ENCODE measurements at regions not wholly inside any gene's neighbourhood (a gene's known extent, or its start where the extent isn't known, plus 50 kb on each side); places are given as distances from the start of the nearest gene placed in this dataset.
A peak's percentile ranks its signal among the peaks of the same experiment; 100 is the strongest.

DNA sequence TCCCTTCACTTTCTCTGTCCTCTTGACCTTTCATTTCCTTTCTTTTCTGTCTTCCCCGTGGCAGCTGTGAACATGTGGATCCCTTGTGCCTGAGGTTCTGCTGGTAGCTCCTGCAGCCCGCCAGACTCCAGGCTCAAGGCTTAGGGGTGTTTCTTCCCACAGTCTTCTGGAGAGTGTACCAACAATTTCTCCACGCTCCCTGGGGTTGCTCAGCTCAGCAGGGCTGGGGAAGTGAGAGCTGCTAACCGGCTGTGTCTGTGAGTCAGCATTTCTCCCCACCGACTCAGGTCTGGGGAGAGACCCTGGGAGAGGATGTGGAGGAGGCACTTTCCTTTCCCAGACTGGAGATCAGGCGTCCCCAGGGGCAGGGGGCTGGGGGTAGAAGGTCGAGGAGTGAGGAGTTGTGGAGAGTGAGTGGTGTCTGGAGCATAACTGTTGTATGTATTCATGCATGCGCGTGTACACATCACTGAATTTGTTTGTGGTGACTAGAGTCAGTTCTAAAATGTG is 193.6 kb downstream of the KCNRG start:
- DNase-seq = peak; percentile 21
- TF ChIP-seq EP300 (IDR thresholded peaks at IDR 0.05; ENCODE audit: low read depth) (no peak), POLR2AphosphoS5 (IDR thresholded peaks at IDR 0.05) (no peak), CTCF (IDR thresholded peaks at IDR 0.05) (no peak), POLR2A (IDR thresholded peaks at IDR 0.05) (no peak)
- Histone ChIP-seq H3K27me3 (no peaks in the 10 kb centered on the region), H3K36me3 (no peaks in the 10 kb centered on the region), H3K27ac (peak overlapping the region in 1 of 4 donors; percentile 21), H3K4me3 (no peak overlapping the region), H3K9me3 (peaks cover 0 to 11% of the 10 kb centered on the region in 2 donors), H3K4me1 (no peaks in the 10 kb centered on the region)
- in situ Hi-C loops (cut with MboI; ENCODE audit: low pct_ligation_motif_present in 1 of 4, low pct_unique_long_range_greater_than_20kb in 1 of 4, low sequenced_read_pairs in 3 of 4) (no loop called here), intact Hi-C loops (cut with DNase I; ENCODE audit: low total_unique reads) (no loop called here)
- WGBS, 2 donors (ENCODE audit: low coverage in 1 of 2) = 45 to 53% methylated on average over 6 to 9 of the region's 9 CpGs

DNA sequence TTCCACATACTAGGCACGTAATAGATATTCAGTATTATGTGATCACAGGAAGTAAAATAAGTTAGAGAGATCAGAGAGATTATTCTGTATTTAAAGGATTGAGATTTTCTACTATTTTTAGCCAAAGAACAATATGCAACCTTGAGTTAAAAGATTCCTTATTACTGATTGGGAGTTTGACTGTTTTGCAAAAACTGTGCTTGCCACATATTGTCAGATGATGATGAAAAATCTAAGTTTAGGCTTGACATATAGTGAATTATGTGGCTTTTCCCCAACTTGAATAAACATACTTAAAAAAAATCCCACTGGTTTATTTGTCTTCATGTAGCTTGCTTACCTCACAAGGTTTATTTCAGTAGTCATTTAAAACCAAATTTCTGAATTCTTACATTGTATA is 194.4 kb downstream of the KCNRG start:
- Histone ChIP-seq H3K27ac (no peak overlapping the region), H3K9me3 (peaks cover 0 to 11% of the 10 kb centered on the region in 2 donors), H3K4me1 (no peaks in the 10 kb centered on the region), H3K36me3 (no peaks in the 10 kb centered on the region), H3K4me3 (no peak overlapping the region), H3K27me3 (no peaks in the 10 kb centered on the region)
- TF ChIP-seq EP300 (IDR thresholded peaks at IDR 0.05; ENCODE audit: low read depth) (no peak), POLR2AphosphoS5 (IDR thresholded peaks at IDR 0.05) (no peak), CTCF (IDR thresholded peaks at IDR 0.05) (no peak), POLR2A (IDR thresholded peaks at IDR 0.05) (no peak)
- in situ Hi-C loops (cut with MboI; ENCODE audit: low pct_ligation_motif_present in 1 of 4, low pct_unique_long_range_greater_than_20kb in 1 of 4, low sequenced_read_pairs in 3 of 4) = no loop called here
- no peak for DNase-seq
- 80 to 100% methylated on average over 1 of the region's 1 CpG for WGBS, 2 donors (ENCODE audit: low coverage in 1 of 2)
- intact Hi-C loops (cut with DNase I; ENCODE audit: low total_unique reads) = no loop called here

DNA sequence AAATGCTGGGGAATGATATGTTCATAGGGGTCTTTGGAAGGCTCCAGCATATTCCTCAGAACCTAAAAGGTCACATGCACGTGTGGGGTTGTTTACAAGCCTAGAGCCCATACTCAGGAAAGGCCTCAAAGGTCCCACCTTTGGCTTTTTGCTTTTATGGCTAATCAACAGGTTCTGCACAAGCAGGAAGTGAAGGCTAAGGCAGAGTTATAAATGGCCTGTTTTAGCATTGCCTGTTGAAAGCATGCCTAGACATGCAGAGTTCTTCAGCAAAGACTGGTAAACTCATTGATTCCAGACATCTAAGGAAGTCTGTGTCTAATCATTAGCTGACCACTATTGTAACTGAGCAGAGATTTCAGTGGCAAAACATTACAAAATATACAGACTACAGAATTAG is 198.3 kb downstream of the KCNRG start:
- DNase-seq = no peak
- no peak overlapping the region for H3K4me3 ChIP-seq
- in situ Hi-C loops (cut with MboI; ENCODE audit: low pct_ligation_motif_present in 1 of 4, low pct_unique_long_range_greater_than_20kb in 1 of 4, low sequenced_read_pairs in 3 of 4) (no loop called here), intact Hi-C loops (cut with DNase I; ENCODE audit: low total_unique reads) (no loop called here)
- no peaks in the 10 kb centered on the region for H3K36me3 ChIP-seq
- H3K27me3 ChIP-seq = no peaks in the 10 kb centered on the region
- 0% methylated on average over 1 of the region's 1 CpG; no CpG with 5 or more reads in 1 of the 2 donors for WGBS, 2 donors (ENCODE audit: low coverage in 1 of 2)
- peaks cover 0 to 15% of the 10 kb centered on the region in 2 donors for H3K9me3 ChIP-seq
- no peak overlapping the region for H3K27ac ChIP-seq
- TF ChIP-seq EP300 (IDR thresholded peaks at IDR 0.05; ENCODE audit: low read depth) (no peak), CTCF (IDR thresholded peaks at IDR 0.05) (no peak), POLR2AphosphoS5 (IDR thresholded peaks at IDR 0.05) (no peak), POLR2A (IDR thresholded peaks at IDR 0.05) (no peak)
- no peaks in the 10 kb centered on the region for H3K4me1 ChIP-seq

DNA sequence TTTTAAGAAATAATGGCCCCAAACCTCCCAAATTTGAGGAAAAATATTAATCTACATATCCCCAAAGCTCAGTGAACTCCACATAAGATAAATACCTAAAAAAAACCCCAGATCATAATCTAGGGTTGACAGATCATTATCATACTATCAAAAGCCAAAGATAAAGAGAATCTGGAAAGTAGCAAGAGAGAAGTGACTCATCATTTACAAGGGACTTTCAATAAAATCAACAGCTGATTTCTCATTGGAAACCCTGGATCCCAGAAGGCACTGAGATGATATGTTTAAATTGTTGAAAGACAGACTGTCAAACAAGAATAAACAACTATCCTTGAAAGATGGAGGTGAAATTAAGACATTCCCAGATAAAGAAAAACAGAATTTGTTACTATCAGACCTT is 199.3 kb downstream of the KCNRG start:
- H3K36me3 ChIP-seq = no peaks in the 10 kb centered on the region
- in situ Hi-C loops (cut with MboI; ENCODE audit: low pct_ligation_motif_present in 1 of 4, low pct_unique_long_range_greater_than_20kb in 1 of 4, low sequenced_read_pairs in 3 of 4) = no loop called here
- H3K9me3 ChIP-seq = peaks cover 0 to 15% of the 10 kb centered on the region in 2 donors
- no peak for TF ChIP-seq CTCF (IDR thresholded peaks at IDR 0.05)
- no peaks in the 10 kb centered on the region for H3K27me3 ChIP-seq
- no peak overlapping the region for H3K27ac ChIP-seq
- intact Hi-C loops (cut with DNase I; ENCODE audit: low total_unique reads) = no loop called here
- no peak for DNase-seq
- H3K4me1 ChIP-seq = no peaks in the 10 kb centered on the region
- H3K4me3 ChIP-seq = no peak overlapping the region

All from transverse colon (tissue), 4 donors.